ENCODE measurements at regions not wholly inside any gene's neighbourhood (a gene's known extent, or its start where the extent isn't known, plus 50 kb on each side); places are given as distances from the start of the nearest gene placed in this dataset.

DNA sequence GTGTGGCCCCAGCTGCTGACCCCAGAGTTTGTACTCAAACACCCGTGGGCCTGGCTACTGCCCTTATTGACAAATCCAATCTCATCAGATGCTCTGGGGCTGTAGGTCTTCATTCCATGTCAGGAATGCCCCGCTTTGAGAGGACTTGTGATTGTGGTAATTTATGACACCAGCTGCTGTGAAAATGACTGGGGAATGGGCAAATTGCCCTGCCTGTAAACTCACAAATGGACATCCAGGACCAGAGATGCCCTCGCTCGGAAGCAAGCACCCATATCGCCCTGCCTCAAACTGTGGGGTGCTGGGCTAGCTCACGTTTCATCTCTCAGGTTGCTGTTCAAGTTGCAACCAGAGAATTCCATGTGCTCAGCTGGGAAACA, 225.9 kb upstream of the MAP3K1 start:
- no peaks in the 10 kb centered on the region for H3K4me1 ChIP-seq (ENCODE audit: control insufficient read depth, low read depth, low read length)
- no peaks in the 10 kb centered on the region for H3K9me3 ChIP-seq (ENCODE audit: control insufficient read depth, low read depth, low read length)
- no peak overlapping the region for H3K9ac ChIP-seq (ENCODE audit: low read length)
- H3K4me3 ChIP-seq (ENCODE audit: low read length), result no peak overlapping the region
- H3K27me3 ChIP-seq (ENCODE audit: control insufficient read depth, insufficient read depth, low read length), result no peaks in the 10 kb centered on the region
- no peak overlapping the region for H3K27ac ChIP-seq (ENCODE audit: low read length)
- H3K36me3 ChIP-seq (ENCODE audit: control insufficient read depth, low read depth, low read length), result no peaks in the 10 kb centered on the region

DNA sequence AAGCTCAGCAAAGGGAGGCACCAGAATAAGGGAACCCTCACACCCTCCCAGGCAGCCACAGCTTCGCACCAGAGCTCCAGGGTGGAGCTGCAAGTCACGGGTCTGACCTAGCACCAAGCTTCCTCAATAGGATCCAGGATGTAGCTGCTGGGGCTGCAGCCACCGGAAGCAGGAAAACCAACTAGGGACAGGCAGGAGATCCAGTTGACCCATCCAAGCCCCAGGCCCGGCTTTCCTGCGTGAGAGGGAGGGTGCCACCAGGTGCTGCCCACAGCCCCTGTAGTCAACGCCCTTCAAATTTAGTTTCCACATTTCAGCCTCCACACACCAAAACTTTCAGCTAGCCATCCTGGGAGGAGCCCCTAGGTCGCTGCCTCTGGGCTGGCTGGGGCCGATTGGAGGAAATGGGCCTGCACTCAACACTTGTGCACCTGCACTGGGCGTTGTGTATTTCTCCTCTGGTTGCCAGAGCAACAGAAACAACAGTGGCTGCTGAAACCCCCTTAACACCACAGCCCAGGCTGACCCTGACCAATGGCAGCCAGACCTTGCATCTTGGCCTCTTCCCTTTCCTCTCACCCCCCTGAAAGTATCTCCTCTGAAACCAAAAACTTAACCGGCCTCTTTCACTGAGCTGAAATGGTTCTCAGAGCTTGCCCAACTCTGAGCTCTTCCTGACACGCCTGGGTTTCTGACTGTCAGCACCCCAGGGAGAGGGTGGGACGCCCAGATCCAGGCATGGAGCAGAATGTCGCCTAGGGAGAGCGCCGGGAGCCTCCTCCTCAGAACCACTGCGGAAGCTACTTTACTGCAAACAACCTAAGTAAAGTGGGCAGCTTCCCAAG, 226.5 kb upstream of the MAP3K1 start:
- no peaks in the 10 kb centered on the region for H3K9me3 ChIP-seq (ENCODE audit: control insufficient read depth, low read depth, low read length)
- H3K4me1 ChIP-seq (ENCODE audit: control insufficient read depth, low read depth, low read length), result no peaks in the 10 kb centered on the region
- H3K4me3 ChIP-seq (ENCODE audit: low read length), result no peak overlapping the region
- H3K27ac ChIP-seq (ENCODE audit: low read length), result no peak overlapping the region
- no peaks in the 10 kb centered on the region for H3K27me3 ChIP-seq (ENCODE audit: control insufficient read depth, insufficient read depth, low read length)
- H3K9ac ChIP-seq (ENCODE audit: low read length), result no peak overlapping the region
- H3K36me3 ChIP-seq (ENCODE audit: control insufficient read depth, low read depth, low read length), result no peaks in the 10 kb centered on the region

DNA sequence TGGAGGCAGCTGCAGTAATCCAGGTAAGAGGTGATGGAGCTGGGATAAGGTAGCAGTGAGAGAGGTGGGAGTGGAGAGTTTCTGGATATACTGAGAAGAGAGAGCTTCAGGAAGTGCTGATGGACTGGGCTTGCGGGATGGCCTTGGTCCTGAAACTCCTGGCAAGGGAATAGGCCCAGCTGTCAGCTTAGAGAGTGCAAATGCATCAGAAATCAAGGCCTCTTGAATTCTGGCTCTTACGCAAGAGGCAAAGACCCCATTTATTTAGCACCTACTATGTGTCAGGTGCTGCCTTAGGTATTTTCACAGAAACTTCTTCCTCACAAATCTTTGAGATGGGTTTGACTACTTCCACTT, 227.2 kb upstream of the MAP3K1 start:
- no peaks in the 10 kb centered on the region for H3K9me3 ChIP-seq (ENCODE audit: control insufficient read depth, low read depth, low read length)
- no peak overlapping the region for H3K4me3 ChIP-seq (ENCODE audit: low read length)
- no peaks in the 10 kb centered on the region for H3K4me1 ChIP-seq (ENCODE audit: control insufficient read depth, low read depth, low read length)
- H3K36me3 ChIP-seq (ENCODE audit: control insufficient read depth, low read depth, low read length), result no peaks in the 10 kb centered on the region
- no peaks in the 10 kb centered on the region for H3K27me3 ChIP-seq (ENCODE audit: control insufficient read depth, insufficient read depth, low read length)
- H3K27ac ChIP-seq (ENCODE audit: low read length), result no peak overlapping the region
- H3K9ac ChIP-seq (ENCODE audit: low read length), result no peak overlapping the region

DNA sequence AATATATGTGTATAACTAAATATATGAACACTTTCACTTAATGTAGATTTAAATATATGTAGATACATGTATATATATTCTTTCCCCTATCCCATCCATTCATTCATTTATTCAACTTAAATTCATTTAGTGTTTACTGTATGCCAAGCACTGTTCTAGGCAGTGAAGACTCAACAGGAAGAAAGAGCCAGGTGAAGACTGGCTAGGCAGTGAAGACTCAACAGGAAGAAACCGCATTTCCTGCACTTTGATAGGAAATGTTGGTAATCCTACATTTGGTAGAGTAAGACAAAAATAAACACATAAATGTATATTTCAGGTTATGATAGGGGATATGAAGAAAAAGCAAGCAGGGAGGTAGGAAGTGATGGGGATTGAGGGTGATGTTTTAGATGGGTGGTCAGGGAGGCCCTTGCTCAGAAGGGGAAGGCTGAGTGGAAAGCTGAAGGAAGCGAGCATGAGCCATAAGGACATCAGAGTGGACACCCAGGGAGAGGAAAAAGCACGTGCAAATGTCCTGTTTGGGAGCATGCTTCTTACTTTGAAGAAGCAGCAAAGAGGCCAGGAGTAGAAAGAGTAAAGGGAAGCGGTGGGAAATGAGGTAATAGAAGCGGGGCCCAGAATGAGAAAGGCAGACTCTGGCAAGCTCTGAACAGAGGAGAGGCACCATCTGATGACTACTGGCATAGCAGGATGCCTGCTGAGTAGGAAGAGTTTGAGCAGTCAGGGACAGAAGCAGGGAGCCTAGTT, 227.8 kb upstream of the MAP3K1 start:
- Histone ChIP-seq H3K27me3 (ENCODE audit: control insufficient read depth, insufficient read depth, low read length) (no peaks in the 10 kb centered on the region), H3K4me1 (ENCODE audit: control insufficient read depth, low read depth, low read length) (no peaks in the 10 kb centered on the region), H3K9me3 (ENCODE audit: control insufficient read depth, low read depth, low read length) (no peaks in the 10 kb centered on the region), H3K4me3 (ENCODE audit: low read length) (no peak overlapping the region), H3K27ac (ENCODE audit: low read length) (no peak overlapping the region), H3K36me3 (ENCODE audit: control insufficient read depth, low read depth, low read length) (no peaks in the 10 kb centered on the region), H3K9ac (ENCODE audit: low read length) (no peak overlapping the region)

DNA sequence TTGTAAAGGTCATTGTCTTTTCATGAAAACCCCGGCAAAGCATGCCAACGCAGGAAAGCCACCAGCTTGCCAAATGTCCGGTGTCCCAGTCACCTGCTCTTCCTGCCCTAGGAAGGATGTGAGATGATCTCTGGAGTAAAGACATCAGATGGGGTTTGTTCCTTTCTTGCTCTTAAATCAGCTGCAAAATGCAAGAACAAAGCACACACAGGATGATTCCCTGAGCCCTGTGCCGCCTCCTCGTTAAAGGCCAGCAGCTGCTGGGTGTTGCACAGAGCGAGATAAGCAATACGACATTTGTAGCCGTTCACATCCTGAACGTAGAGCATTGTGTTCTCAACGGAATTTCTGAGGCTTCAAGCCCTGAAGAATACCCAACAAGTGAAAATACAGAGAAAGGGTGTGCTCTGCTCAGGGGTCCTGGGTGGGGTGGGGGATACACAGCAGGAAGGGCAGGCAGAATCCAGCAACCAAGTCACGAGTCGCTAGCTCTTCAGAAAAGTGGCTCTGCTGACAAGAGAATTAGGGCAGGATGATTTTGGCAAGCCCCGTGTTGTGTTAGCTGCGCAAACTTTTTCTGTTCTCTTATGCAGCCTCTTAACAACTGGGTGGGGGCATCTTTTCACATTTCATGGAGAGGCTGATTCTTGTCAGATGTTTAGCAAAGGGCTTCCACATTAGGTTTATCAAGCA, 229.2 kb upstream of the MAP3K1 start:
- no peak overlapping the region for H3K9ac ChIP-seq (ENCODE audit: low read length)
- H3K9me3 ChIP-seq (ENCODE audit: control insufficient read depth, low read depth, low read length), result no peaks in the 10 kb centered on the region
- no peak overlapping the region for H3K27ac ChIP-seq (ENCODE audit: low read length)

DNA sequence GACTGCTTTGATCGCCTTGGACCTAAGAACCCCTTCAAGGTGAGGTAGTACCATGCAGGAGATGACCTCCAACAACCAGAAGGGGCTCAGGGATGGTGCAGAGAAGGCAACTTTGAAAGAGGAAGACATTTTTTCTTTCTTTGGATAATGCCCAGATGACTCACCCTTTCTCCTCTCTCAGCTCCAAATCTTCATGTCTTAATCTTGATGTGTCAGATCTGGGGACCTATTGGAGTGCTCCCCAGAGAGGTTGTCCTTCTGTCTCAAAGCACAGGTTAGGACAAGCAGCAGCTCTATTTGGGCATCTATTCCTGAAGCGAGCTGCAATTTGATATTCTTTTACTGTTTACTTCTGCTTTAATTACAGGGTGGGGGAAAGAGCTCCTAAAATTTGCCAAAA, 229.9 kb upstream of the MAP3K1 start:
- H3K27ac ChIP-seq (ENCODE audit: low read length), result no peak overlapping the region
- no peak overlapping the region for H3K4me3 ChIP-seq (ENCODE audit: low read length)

More for the DNA sequence above, 229.2 kb upstream of the MAP3K1 start:
- Histone ChIP-seq H3K27me3 (ENCODE audit: control insufficient read depth, insufficient read depth, low read length) (no peaks in the 10 kb centered on the region), H3K4me3 (ENCODE audit: low read length) (no peak overlapping the region), H3K36me3 (ENCODE audit: control insufficient read depth, low read depth, low read length) (no peaks in the 10 kb centered on the region), H3K4me1 (ENCODE audit: control insufficient read depth, low read depth, low read length) (no peaks in the 10 kb centered on the region)

DNA sequence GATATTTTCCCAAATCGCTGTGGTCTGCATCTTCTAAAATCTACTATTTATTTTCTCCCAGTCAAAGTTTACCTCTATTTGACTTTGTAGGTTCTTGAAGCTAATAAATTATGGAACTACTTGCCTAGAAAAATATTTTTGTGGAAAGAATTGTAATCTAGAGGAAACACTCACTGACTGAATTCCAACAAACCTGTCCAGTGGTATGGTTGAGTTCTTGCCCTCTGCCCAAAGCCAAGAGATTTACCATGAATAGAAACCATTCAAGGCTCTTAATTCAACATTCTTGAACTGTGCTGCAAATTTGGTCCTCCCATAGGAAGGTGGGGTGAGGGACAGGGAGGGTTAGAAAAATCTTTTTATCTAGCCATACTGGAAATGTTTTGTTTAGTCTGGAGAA, 233.9 kb upstream of the MAP3K1 start:
- Histone ChIP-seq H3K4me3 (ENCODE audit: low read length) (no peak overlapping the region), H3K36me3 (ENCODE audit: control insufficient read depth, low read depth, low read length) (no peaks in the 10 kb centered on the region), H3K27ac (ENCODE audit: low read length) (no peak overlapping the region), H3K4me1 (ENCODE audit: control insufficient read depth, low read depth, low read length) (no peaks in the 10 kb centered on the region), H3K9ac (ENCODE audit: low read length) (no peak overlapping the region), H3K9me3 (ENCODE audit: control insufficient read depth, low read depth, low read length) (no peaks in the 10 kb centered on the region), H3K27me3 (ENCODE audit: control insufficient read depth, insufficient read depth, low read length) (no peaks in the 10 kb centered on the region)

More for the DNA sequence above, 229.9 kb upstream of the MAP3K1 start:
- Histone ChIP-seq H3K9me3 (ENCODE audit: control insufficient read depth, low read depth, low read length) (no peaks in the 10 kb centered on the region), H3K36me3 (ENCODE audit: control insufficient read depth, low read depth, low read length) (no peaks in the 10 kb centered on the region), H3K9ac (ENCODE audit: low read length) (no peak overlapping the region), H3K4me1 (ENCODE audit: control insufficient read depth, low read depth, low read length) (no peaks in the 10 kb centered on the region), H3K27me3 (ENCODE audit: control insufficient read depth, insufficient read depth, low read length) (no peaks in the 10 kb centered on the region)

DNA sequence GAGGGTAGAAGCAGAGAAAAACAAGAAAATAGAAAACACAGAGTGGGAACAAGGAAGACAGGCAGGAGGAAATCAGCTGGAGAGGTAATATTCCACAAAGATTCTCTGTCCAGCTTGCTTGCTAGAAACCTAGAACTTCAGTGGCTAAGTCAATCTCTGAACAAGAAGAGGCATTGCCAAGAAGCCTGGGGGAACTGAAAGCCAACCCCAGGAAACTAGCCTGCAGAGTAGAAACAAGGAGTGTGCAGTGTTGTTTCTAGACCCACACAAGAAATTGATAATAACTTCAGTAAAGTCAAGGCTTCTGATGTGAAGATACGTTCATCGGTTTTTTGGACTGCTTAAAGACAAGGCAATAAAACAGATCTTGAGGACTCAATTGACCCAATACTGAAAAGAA, 234.5 kb upstream of the MAP3K1 start:
- Histone ChIP-seq H3K36me3 (ENCODE audit: control insufficient read depth, low read depth, low read length) (no peaks in the 10 kb centered on the region), H3K27me3 (ENCODE audit: control insufficient read depth, insufficient read depth, low read length) (no peaks in the 10 kb centered on the region), H3K27ac (ENCODE audit: low read length) (no peak overlapping the region), H3K4me1 (ENCODE audit: control insufficient read depth, low read depth, low read length) (no peaks in the 10 kb centered on the region), H3K9me3 (ENCODE audit: control insufficient read depth, low read depth, low read length) (no peaks in the 10 kb centered on the region), H3K9ac (ENCODE audit: low read length) (no peak overlapping the region), H3K4me3 (ENCODE audit: low read length) (no peak overlapping the region)

DNA sequence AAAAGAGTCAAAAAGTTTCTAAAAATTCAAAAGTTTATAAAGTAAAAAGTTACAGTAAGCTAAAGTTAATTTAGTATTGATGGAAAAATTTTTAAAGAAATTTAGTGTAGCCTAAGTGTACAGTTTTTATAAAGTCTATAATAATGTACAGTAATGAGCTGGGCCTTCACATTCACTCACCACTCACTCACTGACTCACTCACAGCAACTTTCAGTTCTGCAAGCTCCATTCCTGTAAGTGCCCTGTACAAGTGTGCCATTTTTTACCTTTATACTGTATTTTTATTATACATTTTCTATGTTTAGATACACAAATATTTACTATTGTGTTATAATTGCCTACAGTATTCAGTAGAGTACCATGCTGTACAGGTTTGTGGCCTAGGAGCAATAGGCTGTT, 239.5 kb upstream of the MAP3K1 start:
- Histone ChIP-seq H3K9ac (ENCODE audit: low read length) (no peak overlapping the region), H3K27ac (ENCODE audit: low read length) (no peak overlapping the region), H3K4me3 (ENCODE audit: low read length) (no peak overlapping the region), H3K27me3 (ENCODE audit: control insufficient read depth, insufficient read depth, low read length) (no peaks in the 10 kb centered on the region), H3K4me1 (ENCODE audit: control insufficient read depth, low read depth, low read length) (no peaks in the 10 kb centered on the region), H3K9me3 (ENCODE audit: control insufficient read depth, low read depth, low read length) (no peaks in the 10 kb centered on the region), H3K36me3 (ENCODE audit: control insufficient read depth, low read depth, low read length) (no peaks in the 10 kb centered on the region)

DNA sequence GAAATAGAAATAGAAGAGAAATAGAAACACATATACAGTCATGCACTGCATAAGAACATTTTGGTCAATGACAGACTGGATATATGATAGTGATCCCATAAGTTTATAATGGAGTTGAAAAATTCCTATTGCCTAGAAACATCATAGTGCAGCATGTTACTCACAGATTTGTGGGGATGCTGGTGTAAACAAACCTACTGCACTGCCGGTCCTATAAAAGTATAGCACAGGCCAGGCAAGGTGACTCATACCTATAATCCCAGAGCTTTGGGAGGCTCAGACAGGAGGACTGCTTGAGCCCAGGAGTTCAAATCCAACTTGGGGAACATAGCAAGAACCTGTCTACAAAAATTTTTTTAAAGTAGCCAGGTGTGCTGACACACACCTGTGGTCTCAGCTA, 240.6 kb upstream of the MAP3K1 start:
- Histone ChIP-seq H3K9ac (ENCODE audit: low read length) (no peak overlapping the region), H3K27ac (ENCODE audit: low read length) (no peak overlapping the region), H3K27me3 (ENCODE audit: control insufficient read depth, insufficient read depth, low read length) (no peaks in the 10 kb centered on the region), H3K4me3 (ENCODE audit: low read length) (no peak overlapping the region), H3K4me1 (ENCODE audit: control insufficient read depth, low read depth, low read length) (no peaks in the 10 kb centered on the region), H3K9me3 (ENCODE audit: control insufficient read depth, low read depth, low read length) (no peaks in the 10 kb centered on the region), H3K36me3 (ENCODE audit: control insufficient read depth, low read depth, low read length) (no peaks in the 10 kb centered on the region)

DNA sequence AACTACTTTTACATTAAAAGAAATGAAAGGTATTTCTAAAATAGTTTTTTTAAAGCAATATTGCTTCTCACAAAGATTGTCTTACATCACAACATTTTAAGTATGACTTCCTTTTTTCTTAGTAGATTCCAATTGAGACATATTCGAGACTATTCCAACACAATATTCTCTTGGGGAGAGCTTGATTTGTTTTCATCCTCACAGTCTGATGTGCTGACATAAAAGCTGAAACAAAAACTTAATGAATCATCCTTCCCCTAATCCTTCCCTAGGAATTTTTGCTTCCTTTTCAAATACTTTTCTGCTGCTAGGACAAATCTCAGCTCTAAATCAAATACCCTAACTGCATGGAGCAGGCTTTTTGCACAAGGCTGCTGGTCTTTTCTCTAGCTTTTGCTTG, 245.8 kb upstream of the MAP3K1 start:
- no peaks in the 10 kb centered on the region for H3K9me3 ChIP-seq (ENCODE audit: control insufficient read depth, low read depth, low read length)
- H3K27ac ChIP-seq (ENCODE audit: low read length), result no peak overlapping the region
- H3K4me3 ChIP-seq (ENCODE audit: low read length), result no peak overlapping the region
- no peaks in the 10 kb centered on the region for H3K4me1 ChIP-seq (ENCODE audit: control insufficient read depth, low read depth, low read length)
- no peaks in the 10 kb centered on the region for H3K36me3 ChIP-seq (ENCODE audit: control insufficient read depth, low read depth, low read length)
- H3K9ac ChIP-seq (ENCODE audit: low read length), result no peak overlapping the region
- H3K27me3 ChIP-seq (ENCODE audit: control insufficient read depth, insufficient read depth, low read length), result no peaks in the 10 kb centered on the region

Data from iPS-18a (cell line).